ENCODE measurements at regions not wholly inside any gene's neighbourhood (a gene's known extent, or its start where the extent isn't known, plus 50 kb on each side); places are given as distances from the start of the nearest gene placed in this dataset.

GRCh38 chr9:13387734-13388067 is 108.2 kb upstream of the MPDZ start:
- TF ChIP-seq, protein P1, sequence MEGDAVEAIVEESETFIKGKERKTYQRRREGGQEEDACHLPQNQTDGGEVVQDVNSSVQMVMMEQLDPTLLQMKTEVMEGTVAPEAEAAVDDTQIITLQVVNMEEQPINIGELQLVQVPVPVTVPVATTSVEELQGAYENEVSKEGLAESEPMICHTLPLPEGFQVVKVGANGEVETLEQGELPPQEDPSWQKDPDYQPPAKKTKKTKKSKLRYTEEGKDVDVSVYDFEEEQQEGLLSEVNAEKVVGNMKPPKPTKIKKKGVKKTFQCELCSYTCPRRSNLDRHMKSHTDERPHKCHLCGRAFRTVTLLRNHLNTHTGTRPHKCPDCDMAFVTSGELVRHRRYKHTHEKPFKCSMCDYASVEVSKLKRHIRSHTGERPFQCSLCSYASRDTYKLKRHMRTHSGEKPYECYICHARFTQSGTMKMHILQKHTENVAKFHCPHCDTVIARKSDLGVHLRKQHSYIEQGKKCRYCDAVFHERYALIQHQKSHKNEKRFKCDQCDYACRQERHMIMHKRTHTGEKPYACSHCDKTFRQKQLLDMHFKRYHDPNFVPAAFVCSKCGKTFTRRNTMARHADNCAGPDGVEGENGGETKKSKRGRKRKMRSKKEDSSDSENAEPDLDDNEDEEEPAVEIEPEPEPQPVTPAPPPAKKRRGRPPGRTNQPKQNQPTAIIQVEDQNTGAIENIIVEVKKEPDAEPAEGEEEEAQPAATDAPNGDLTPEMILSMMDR (IDR thresholded peaks at IDR 0.05) = no peak
- TF ChIP-seq POLR2A (IDR thresholded peaks at IDR 0.05) (no peak), POLR2AphosphoS5 (IDR thresholded peaks at IDR 0.05) (no peak)
